HCT116 (cell line): ENCODE measurements at regions not wholly inside any gene's neighbourhood (a gene's known extent, or its start where the extent isn't known, plus 50 kb on each side); places are given as distances from the start of the nearest gene placed in this dataset.

Experiments
- CTCF ChIP-seq, 3 experiments: fragments of 200-600 bp in 1 of 3; sonication (generic) in 1 of 3; IDR thresholded peaks in 2 of 3; conservative IDR thresholded peaks in 1 of 3; 2 replicates each; pipeline ENCODE4 v1.5.1; 2012 to 2017; ENCODE audit warnings: low read depth in 2 of 3, low read length in 2 of 3, antibody characterized with exemption in 1 of 3, borderline replicate concordance in 1 of 3, control low read depth in 1 of 3, mild to moderate bottlenecking in 1 of 3, mixed read lengths in 1 of 3, mixed run types in 1 of 3, moderate library complexity in 1 of 3; ENCODE audit not compliant: insufficient read depth in 1 of 3
- POLR2A ChIP-seq: IDR thresholded peaks from 2 replicates; pipeline ENCODE4 v1.7.0; 2011; ENCODE audit warnings: borderline replicate concordance; ENCODE audit not compliant: insufficient read depth, insufficient read length; ENCODE audit errors: extremely low read depth
- YY1 ChIP-seq: IDR thresholded peaks from 2 replicates; pipeline ENCODE4 v1.6.1; 2011; ENCODE audit warnings: low read length, low read depth, moderate library complexity, mild to moderate bottlenecking; ENCODE audit not compliant: insufficient replicate concordance; ENCODE audit errors: extremely low read depth
- ZNF274 ChIP-seq: fragments of 200-500 bp; sonication (Bioruptor generic); IDR thresholded peaks from 2 replicates; pipeline ENCODE4 v1.6.1; 2014; ENCODE audit warnings: mild to moderate bottlenecking, low read depth, low read length, inconsistent platforms

GRCh38 chr4:85302756-85303155 is 172.2 kb upstream of the ARHGAP24 start:
- TF ChIP-seq CTCF (IDR thresholded peaks at IDR 0.05 in 2 of 3, conservative IDR thresholded peaks at IDR 0.05 in 1 of 3; ENCODE audit: borderline replicate concordance in 1 of 3, insufficient read depth in 1 of 3, low read depth in 2 of 3, low read length in 2 of 3) (no peak), ZNF274 (no peak), POLR2A (no peak), YY1 (no peak)
